EL (cell line): ENCODE measurements at regions not wholly inside any gene's neighbourhood (a gene's known extent, or its start where the extent isn't known, plus 50 kb on each side); places are given as distances from the start of the nearest gene placed in this dataset.
"Not testable (repeated sequence)": the region's sequence is repeated elsewhere in the genome, so short reads cannot be mapped to it uniquely, and the experiment has no call there.

Experiments used
- DNase-seq: peaks from one replicate; pipeline ENCODE4 v3.0.0-alpha.2; 2016

- no peak for DNase-seq
Observed at GRCh38 chr18:41113885-41114482, 841.0 kb upstream of the PIK3C3 start.

GRCh38 chr18:41099451-41099850 lies 855.6 kb upstream of the PIK3C3 start:
- no peak for DNase-seq

GRCh38 chr18:41096504-41096903 lies 858.5 kb upstream of the PIK3C3 start:
- no peak for DNase-seq

GRCh38 chr18:41077076-41077475 lies 878.0 kb upstream of the PIK3C3 start:
- DNase-seq, result no peak

DNA sequence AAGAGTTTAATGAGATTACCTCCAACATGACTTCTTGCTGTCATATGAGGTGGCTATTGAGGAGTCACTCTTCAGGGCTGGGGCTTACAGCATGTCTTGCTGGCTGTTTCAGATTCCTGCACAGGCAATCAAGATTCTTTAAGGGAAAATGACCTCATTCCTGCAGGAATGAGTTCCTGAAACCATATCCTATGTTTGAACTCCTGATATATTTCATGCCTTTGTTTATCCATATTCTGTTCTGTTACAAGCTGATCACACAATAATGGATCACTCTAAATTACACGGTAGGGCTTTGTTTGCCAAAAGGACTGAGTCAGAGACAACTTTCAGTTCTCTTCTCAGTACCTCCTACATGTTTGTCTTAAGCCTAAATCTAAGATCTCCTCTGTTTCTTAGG lies 879.8 kb upstream of the PIK3C3 start:
- DNase-seq, result peak; percentile 5

DNA sequence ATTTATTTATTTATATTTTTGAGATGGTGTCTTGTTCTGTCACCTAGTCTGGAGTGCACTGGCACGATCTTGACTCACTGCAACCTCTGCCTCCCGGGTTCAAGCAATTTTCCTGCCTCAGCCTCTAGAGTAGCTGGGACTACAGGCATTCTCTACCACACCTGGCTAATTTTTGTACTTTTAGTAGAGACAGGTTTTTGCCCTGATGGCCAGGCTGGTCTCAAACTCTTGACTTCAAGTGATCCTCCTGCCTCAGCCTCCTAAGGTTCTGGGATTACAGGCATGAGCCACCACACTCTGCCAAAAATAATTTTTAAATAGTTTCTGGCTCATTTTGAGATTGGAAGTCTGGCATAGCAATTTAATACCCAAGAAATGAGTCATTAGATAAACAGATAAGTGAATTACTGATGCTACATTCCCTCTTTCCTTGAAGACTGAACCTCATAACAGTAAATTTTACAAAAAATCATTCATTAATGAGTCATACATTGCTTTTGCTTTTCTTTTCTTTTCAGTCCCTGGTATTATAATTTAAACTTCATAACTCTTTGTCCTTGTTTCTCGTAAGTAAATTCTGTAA lies 881.6 kb upstream of the PIK3C3 start:
- peak; percentile 7 for DNase-seq

GRCh38 chr18:41072946-41073345 lies 882.1 kb upstream of the PIK3C3 start:
- DNase-seq, result no peak

DNA sequence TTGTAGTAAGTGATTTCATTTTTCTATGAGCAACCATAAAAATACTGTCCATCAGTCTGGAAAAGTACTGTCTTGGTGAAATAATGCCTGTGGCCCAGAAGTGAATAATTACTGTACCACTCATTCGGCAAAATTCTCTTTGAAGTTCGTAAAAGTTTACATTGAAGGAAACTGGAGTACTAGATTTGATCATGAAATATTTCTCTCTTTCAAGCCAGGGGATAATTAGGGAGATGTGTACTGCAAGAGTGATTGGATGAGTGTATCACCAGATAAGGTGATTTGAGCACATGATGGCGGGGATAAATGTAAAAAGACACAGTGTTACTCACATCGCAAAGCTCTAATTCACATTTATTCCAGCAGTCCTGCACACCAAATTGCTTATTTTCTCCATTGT lies 883.2 kb upstream of the PIK3C3 start:
- no peak for DNase-seq

DNA sequence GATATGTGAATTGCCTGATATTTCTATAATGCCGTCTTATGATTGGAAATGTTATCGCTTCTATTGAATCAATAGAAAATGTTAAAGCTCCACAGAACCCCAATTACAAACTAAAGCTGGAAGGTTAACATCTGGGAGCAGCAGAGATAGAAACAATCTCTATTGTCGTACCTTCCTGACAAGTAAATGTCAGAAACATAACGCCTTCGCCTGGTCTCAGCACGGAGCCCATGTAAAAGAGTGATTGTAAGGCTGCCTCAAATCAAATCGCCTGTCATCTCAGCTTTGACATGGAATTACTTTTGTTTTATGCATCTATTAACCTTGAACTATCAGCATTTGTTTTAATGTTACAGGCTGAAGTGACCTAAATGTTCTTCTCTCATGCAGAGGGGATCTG lies 885.9 kb upstream of the PIK3C3 start:
- no peak for DNase-seq

DNA sequence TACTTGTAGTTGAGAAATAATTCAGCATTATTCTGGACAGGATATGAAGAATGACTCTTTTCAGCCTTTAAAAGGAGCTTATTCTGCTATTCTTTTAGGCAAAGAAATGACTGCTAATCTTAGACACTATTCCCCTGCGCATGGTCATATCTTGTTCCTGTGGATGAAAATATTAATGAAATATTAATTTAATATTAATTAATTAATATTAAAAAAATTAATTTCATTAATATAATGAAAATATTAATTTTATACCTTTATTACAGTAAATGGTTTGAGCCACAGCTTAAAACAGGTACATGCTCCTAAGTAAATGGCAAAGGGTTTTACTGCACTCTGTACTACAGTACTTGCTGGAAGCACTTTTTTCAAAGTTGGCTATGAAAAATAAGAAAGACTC lies 890.1 kb upstream of the PIK3C3 start:
- no peak for DNase-seq

GRCh38 chr18:41060967-41061366 lies 894.1 kb upstream of the PIK3C3 start:
- no peak for DNase-seq

DNA sequence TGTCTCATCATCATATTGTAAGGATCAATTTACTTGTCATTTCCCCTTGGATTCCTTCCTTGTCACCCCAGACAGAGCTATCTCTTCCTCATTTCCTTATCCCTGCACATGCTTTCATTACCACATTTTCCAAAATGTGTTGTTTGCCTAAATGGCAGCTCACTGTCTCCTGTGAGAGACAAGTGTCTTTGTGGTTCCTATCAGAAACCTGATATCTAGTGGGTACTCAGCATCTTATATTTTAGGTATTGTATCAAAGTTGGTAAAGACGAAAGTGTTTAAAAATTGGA lies 896.0 kb upstream of the PIK3C3 start:
- DNase-seq, result no peak

GRCh38 chr18:41058351-41059125 lies 896.5 kb upstream of the PIK3C3 start:
- DNase-seq, result no peak

GRCh38 chr18:41052625-41053024 lies 902.4 kb upstream of the PIK3C3 start:
- no peak for DNase-seq

DNA sequence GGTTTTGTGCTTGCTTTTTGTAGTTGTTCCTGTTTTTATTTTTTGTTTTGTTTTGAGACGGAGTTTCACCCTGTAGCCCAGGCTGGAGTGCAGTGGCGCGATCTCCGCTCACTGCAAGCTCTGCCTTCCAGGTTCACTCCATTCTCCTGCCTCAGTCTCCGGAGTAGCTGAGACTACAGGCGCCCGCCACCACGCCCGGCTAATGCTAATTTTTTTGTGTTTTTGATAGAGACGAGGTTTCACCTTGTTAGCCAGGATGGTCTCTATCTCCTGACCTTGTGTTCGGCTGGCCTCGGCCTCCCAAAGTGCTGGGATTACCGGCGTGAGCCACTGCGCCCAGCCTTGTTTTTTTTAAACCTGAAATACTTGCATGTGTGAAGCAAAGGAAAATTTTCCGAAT lies 908.8 kb upstream of the PIK3C3 start:
- DNase-seq, result not testable (repeated sequence)

- no peak for DNase-seq
Observed at GRCh38 chr18:41043876-41044275, 911.2 kb upstream of the PIK3C3 start.

- DNase-seq, result no peak
Observed at GRCh38 chr18:41042866-41043265, 912.2 kb upstream of the PIK3C3 start.

GRCh38 chr18:41038071-41038470 lies 917.0 kb upstream of the PIK3C3 start:
- no peak for DNase-seq

DNA sequence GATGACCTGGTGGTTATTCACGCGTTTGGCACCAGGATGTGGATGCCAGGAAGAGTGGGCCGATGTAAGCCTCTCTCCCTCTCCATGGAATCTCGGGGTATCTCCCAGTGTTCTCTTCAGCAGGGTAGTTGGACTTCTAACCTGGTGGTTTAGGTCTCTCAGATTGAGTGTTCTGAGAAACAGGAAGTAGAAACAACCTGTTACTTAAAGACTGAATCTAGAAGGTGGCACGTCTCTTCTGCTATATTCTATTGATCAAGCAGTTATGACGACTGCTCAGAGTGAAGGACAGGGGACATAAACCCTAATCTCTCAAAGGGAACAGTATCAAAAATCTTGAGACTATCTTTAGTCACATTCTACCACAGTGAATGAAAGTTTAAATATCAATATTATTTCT lies 918.7 kb upstream of the PIK3C3 start:
- no peak for DNase-seq

DNA sequence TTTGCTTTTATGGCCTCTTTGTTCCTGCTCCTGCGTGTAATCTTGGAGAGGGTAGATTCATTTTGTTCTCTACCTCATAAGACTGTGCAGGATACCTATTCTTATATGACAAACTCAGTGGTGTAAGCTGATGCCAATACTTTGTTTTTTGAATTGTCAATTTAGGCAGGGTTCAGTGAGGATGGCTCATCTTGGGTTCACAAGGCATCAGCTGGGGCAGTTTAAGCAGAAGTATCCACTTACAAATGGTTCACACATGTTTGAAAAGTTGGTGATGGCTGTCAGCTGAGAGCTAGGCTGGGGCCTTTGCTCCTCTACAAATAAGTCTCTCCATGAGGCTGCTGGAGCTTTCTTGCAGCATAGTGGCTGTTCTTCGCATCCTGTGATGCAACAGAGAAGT lies 920.6 kb upstream of the PIK3C3 start:
- no peak for DNase-seq

GRCh38 chr18:41025666-41026065 lies 929.4 kb upstream of the PIK3C3 start:
- DNase-seq, result no peak

DNA sequence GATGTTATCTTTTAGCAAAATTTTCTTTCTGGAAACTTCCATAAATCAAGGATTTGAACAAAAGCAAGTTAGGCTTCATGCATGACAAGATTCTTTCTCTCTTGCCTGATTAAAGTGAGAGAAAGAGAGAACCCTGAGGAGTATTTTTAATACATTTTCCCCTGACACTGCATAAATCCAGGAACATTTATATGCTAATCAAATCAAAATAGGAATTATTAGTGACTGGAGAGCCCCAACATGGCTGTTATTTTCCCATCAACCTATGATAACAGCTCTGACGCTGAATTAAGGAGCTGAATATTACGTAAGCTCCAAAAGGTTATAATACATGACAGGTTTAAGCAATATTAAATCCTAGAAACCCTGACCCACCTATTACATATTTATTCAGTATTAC lies 930.2 kb upstream of the PIK3C3 start:
- no peak for DNase-seq

DNA sequence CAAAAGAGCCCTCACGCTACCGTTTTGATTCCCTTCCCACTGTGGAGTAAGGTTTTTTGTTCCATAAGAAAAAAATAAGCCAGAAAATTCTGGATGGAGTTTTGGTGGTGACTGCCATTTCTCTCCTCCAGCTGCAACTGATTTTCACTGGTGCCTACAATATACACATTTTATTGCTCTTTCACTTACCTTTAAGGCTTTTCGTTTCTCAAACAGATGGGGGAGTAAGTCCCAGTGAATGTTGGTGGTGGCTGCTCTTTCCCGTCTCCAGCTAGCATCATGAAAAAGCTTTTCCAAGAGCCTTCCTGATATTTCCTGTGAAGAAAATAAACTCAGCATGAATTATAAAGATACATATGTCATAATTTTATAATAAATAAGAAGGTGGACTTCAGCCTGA lies 932.5 kb upstream of the PIK3C3 start:
- DNase-seq, result no peak

DNA sequence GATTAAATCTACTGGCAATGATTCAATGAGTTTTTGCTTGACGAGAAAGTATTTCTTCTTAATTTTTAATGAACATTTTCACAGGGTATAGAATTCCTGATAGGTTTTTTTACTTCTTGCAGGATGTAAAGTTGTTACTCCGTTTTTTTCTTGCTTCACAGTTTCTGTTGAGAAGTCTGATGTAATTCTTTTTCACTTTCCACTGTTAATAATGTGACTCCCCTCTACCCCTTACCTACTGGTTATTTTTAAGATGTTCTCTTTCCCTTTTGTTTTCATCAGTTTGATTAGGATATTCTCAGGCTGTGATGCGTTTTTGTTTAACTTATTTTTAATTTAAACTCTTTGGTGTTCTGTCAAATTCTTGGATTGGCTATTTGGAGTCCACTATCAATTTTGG lies 933.9 kb upstream of the PIK3C3 start:
- no peak for DNase-seq

GRCh38 chr18:41012194-41012593 lies 942.8 kb upstream of the PIK3C3 start:
- DNase-seq, result no peak
